Stomach (tissue), 4 donors: ENCODE measurements at regions not wholly inside any gene's neighbourhood (a gene's known extent, or its start where the extent isn't known, plus 50 kb on each side); places are given as distances from the start of the nearest gene placed in this dataset.

Experiments
- POLR2A ChIP-seq, 4 donors: fragments of 450-650 bp; IDR thresholded peaks; one replicate each; pipeline ENCODE4 v1.6.1; 2016; ENCODE audit warnings: antibody characterized with exemption in 4 of 4, control low read depth in 2 of 4, mild to moderate bottlenecking in 1 of 4, moderate library complexity in 1 of 4
- TF ChIP-seq, protein P1 (sequence below), 7 experiments: fragments of 450-650 bp in 4 of 7; fragments of 200-600 bp in 3 of 7; sonication (generic) in 3 of 7; IDR thresholded peaks; one replicate each; pipeline ENCODE4 v1.5.1; 2016 to 2019; ENCODE audit warnings: antibody characterized with exemption in 7 of 7, control low read depth in 2 of 7, mild to moderate bottlenecking in 1 of 7

DNA sequence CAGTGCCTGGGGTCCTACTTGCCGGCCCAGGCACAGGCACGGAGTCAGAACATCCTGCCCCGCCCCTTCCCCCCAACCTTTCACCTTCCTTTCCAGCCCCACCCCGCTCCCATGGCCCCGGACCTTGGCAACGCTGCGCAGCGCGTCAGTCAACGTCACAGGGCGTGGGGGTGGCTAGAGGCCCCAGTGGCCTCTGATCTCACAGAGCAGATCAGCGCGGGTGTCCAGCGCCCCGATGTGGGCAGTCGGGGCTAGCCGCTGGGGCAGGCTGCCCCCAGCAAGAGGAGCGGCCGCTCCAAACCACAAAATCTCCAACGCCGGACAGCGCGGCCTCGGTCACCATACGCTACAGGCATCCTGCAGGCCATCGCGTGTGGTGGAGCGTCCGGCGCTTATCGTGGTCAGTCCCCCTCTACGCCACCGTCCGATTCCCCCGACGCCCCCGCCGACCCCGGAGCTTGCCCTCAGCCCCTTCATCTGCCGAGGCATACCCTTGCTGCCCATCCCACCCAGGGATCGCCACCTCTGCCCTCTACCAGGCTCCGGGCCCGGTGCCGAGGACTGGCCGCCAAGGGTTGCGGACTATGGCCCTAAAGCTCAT lies 69.6 kb upstream of the APOOL start:
- TF ChIP-seq, protein P1, sequence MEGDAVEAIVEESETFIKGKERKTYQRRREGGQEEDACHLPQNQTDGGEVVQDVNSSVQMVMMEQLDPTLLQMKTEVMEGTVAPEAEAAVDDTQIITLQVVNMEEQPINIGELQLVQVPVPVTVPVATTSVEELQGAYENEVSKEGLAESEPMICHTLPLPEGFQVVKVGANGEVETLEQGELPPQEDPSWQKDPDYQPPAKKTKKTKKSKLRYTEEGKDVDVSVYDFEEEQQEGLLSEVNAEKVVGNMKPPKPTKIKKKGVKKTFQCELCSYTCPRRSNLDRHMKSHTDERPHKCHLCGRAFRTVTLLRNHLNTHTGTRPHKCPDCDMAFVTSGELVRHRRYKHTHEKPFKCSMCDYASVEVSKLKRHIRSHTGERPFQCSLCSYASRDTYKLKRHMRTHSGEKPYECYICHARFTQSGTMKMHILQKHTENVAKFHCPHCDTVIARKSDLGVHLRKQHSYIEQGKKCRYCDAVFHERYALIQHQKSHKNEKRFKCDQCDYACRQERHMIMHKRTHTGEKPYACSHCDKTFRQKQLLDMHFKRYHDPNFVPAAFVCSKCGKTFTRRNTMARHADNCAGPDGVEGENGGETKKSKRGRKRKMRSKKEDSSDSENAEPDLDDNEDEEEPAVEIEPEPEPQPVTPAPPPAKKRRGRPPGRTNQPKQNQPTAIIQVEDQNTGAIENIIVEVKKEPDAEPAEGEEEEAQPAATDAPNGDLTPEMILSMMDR (IDR thresholded peaks at IDR 0.05): no peak
- TF ChIP-seq POLR2A (IDR thresholded peaks at IDR 0.05): no peak
